Smooth muscle cell (in vitro differentiated cells): ENCODE measurements at regions not wholly inside any gene's neighbourhood (a gene's known extent, or its start where the extent isn't known, plus 50 kb on each side); places are given as distances from the start of the nearest gene placed in this dataset.

Source experiments
- DNase-seq: peaks from one replicate; lab custom pipeline; 2025; ENCODE audit not compliant: unreplicated experiment; lab: John Stamatoyannopoulos, UW
- H2AFZ ChIP-seq: fragments of 200-600 bp; sonication (generic); 2 replicates; pipeline ENCODE4 v1.6.0; 2016; ENCODE audit warnings: antibody characterized with exemption, low read depth, mild to moderate bottlenecking
- H3F3A ChIP-seq: fragments of 200-600 bp; sonication (generic); 2 replicates; pipeline ENCODE4 v1.6.0; 2017; ENCODE audit warnings: antibody characterized with exemption, low read depth
- H3K27ac ChIP-seq: fragments of 200-600 bp; sonication (generic); 2 replicates; pipeline ENCODE4 v1.5.1; 2016; ENCODE audit warnings: low read depth, mild to moderate bottlenecking
- H3K27me3 ChIP-seq: fragments of 200-600 bp; sonication (generic); 2 replicates; pipeline ENCODE4 v1.6.1; 2016; ENCODE audit warnings: low read depth, mild to moderate bottlenecking
- H3K36me3 ChIP-seq: fragments of 200-600 bp; sonication (generic); 2 replicates; pipeline ENCODE4 v1.5.1; 2016; ENCODE audit warnings: low read depth
- H3K4me1 ChIP-seq: fragments of 200-600 bp; sonication (generic); 2 replicates; pipeline ENCODE4 v1.5.1; 2016; ENCODE audit warnings: low read depth
- H3K4me2 ChIP-seq: fragments of 200-600 bp; sonication (generic); 2 replicates; pipeline ENCODE4 v1.6.0; 2016; ENCODE audit warnings: mild to moderate bottlenecking
- H3K4me3 ChIP-seq: fragments of 200-600 bp; sonication (generic); 2 replicates; pipeline ENCODE4 v1.5.1; 2016; ENCODE audit warnings: mild to moderate bottlenecking
- H3K79me2 ChIP-seq: fragments of 200-600 bp; sonication (generic); 2 replicates; pipeline ENCODE4 v1.6.0; 2016; ENCODE audit warnings: low read depth, mild to moderate bottlenecking
- H3K9ac ChIP-seq: fragments of 200-600 bp; sonication (generic); 2 replicates; pipeline ENCODE4 v1.6.0; 2016; ENCODE audit warnings: low read depth
- H3K9me3 ChIP-seq: fragments of 200-600 bp; sonication (generic); replicated peaks from 2 replicates; pipeline ENCODE4 v1.5.1; 2016; ENCODE audit warnings: low read depth
- H4K20me1 ChIP-seq: fragments of 200-600 bp; sonication (generic); 2 replicates; pipeline ENCODE4 v1.6.0; 2016; ENCODE audit warnings: low read depth
- WGBS: methylation state at CpG from one replicate; pipeline ENCODE4 v1.1.7; 2016; ENCODE audit warnings: low lambda C conversion rate; 5-methylcytosine and 5-hydroxymethylcytosine counted together
- TF ChIP-seq, protein P1 (sequence below): fragments of 200-600 bp; sonication (generic); IDR thresholded peaks from 2 replicates; pipeline ENCODE4 v1.5.1; 2017; ENCODE audit warnings: borderline replicate concordance, mild to moderate bottlenecking, antibody characterized with exemption; ENCODE audit not compliant: insufficient read depth, poor library complexity, severe bottlenecking

DNA sequence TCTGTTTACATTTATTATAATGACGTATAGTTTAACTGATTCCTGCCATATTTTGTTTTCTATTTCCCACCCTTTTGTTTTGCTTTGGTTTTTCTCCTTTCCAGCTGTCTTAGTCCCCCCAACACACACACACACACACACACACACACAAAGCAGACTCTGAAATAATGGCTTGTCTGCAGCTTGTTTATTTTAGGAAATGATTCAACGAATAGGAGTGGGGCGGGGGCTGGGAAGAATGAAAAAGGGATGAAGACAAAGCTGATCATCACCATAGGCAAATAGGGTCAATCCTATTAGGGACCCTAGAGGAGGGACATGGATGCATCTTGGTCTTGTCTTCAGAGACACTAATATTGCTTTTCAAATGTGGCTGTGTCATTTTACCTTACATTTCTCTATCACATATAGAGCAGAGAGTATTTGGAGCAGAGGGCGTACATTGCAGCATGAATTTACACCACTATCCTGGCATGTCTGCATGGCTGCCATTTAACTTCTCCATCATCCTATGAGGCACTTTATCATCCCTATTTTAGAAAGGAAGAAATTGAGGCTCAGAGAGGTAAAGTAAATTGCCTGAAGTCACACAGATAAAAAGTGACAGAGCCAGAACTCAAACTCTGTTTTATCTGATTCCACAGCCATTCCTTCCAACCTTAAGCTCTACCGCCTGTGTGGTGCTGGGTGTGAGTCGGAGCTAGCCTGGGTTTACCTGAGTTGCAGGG is 147.2 kb upstream of the TPM1 start:
- TF ChIP-seq, protein P1, sequence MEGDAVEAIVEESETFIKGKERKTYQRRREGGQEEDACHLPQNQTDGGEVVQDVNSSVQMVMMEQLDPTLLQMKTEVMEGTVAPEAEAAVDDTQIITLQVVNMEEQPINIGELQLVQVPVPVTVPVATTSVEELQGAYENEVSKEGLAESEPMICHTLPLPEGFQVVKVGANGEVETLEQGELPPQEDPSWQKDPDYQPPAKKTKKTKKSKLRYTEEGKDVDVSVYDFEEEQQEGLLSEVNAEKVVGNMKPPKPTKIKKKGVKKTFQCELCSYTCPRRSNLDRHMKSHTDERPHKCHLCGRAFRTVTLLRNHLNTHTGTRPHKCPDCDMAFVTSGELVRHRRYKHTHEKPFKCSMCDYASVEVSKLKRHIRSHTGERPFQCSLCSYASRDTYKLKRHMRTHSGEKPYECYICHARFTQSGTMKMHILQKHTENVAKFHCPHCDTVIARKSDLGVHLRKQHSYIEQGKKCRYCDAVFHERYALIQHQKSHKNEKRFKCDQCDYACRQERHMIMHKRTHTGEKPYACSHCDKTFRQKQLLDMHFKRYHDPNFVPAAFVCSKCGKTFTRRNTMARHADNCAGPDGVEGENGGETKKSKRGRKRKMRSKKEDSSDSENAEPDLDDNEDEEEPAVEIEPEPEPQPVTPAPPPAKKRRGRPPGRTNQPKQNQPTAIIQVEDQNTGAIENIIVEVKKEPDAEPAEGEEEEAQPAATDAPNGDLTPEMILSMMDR = no peak
- Histone ChIP-seq H3K9me3 (no peaks in the 10 kb centered on the region), H4K20me1 (no peaks in the 10 kb centered on the region), H3F3A (peaks cover 27% of the 10 kb centered on the region), H3K4me2 (peak overlapping the region; percentile 68), H3K27me3 (no peaks in the 10 kb centered on the region), H3K9ac (peak overlapping the region; percentile 99), H3K36me3 (no peaks in the 10 kb centered on the region), H2AFZ (no peak overlapping the region), H3K27ac (peak overlapping the region; percentile 100), H3K4me3 (no peak overlapping the region), H3K79me2 (no peaks in the 10 kb centered on the region), H3K4me1 (peaks cover 35% of the 10 kb centered on the region)
- WGBS = 45% methylated on average over 6 of the region's 6 CpGs
- DNase-seq = no peak

DNA sequence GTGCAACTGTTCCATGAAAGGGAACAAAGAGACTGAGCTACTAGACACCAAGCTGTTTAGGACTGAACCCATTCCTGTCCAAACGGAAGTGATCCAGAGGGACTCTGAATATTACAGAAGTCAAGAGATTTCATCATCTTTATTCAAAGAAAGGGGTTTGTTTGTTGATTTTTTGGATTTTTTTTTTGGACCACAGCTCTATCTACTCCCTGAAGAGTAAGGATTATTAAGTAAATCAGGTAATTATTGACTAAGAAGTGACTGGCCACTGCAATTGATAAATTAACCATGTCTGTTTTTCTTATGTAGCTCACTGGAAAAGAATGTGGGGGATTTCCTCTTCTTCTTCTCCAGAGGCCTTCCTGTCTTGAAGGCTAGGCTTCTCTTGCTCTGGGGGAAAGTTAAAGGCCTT is 146.6 kb upstream of the TPM1 start:
- no peaks in the 10 kb centered on the region for H4K20me1 ChIP-seq
- H3K4me3 ChIP-seq = no peak overlapping the region
- 6% methylated on average over 1 of the region's 1 CpG for WGBS
- H3F3A ChIP-seq = peaks cover 27% of the 10 kb centered on the region
- H3K79me2 ChIP-seq = no peaks in the 10 kb centered on the region
- peak overlapping the region; percentile 100 for H3K27ac ChIP-seq
- peak overlapping the region; percentile 68 for H3K4me2 ChIP-seq
- no peak for DNase-seq
- peak overlapping the region; percentile 99 for H3K9ac ChIP-seq
- no peaks in the 10 kb centered on the region for H3K27me3 ChIP-seq
- no peaks in the 10 kb centered on the region for H3K36me3 ChIP-seq
- H3K9me3 ChIP-seq = no peaks in the 10 kb centered on the region
- H3K4me1 ChIP-seq = peaks cover 35% of the 10 kb centered on the region
- H2AFZ ChIP-seq = no peak overlapping the region
- TF ChIP-seq, protein P1 = no peak

DNA sequence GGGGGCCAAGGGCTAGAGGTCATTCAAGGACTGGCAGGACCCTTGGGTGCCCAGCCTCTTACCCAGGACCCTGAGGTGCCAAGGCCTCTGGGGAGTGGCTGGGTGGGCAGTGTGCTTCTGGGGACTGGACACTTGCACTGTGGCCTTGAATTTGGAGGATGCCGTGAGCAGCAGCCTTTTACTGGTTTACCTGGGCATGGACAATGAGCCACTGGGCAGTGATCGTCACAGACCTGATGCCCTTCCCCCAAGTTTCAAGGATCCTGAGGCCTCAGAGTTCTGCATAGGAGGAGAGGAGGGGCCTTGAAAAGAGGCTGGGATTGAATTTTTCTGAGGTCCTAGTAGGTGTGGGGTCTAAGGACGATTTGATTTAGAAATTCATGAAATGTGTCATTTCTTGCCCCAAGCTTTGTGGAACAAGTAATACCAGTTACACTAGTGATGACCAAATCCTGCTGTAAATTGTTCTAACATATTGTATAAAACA is 146.1 kb upstream of the TPM1 start:
- peak overlapping the region; percentile 100 for H3K27ac ChIP-seq
- WGBS = 29% methylated on average over 3 of the region's 3 CpGs
- no peak overlapping the region for H3K4me3 ChIP-seq
- H3K79me2 ChIP-seq = no peaks in the 10 kb centered on the region
- H4K20me1 ChIP-seq = no peaks in the 10 kb centered on the region
- H3K4me1 ChIP-seq = peaks cover 35% of the 10 kb centered on the region
- peaks cover 27% of the 10 kb centered on the region for H3F3A ChIP-seq
- H3K9ac ChIP-seq = peak overlapping the region; percentile 99
- TF ChIP-seq, protein P1 = no peak
- H3K4me2 ChIP-seq = peak overlapping the region; percentile 68
- no peak overlapping the region for H2AFZ ChIP-seq
- no peaks in the 10 kb centered on the region for H3K27me3 ChIP-seq
- no peak for DNase-seq
- H3K36me3 ChIP-seq = no peaks in the 10 kb centered on the region
- H3K9me3 ChIP-seq = no peaks in the 10 kb centered on the region
